OCI-LY1 (cell line): ENCODE measurements at regions not wholly inside any gene's neighbourhood (a gene's known extent, or its start where the extent isn't known, plus 50 kb on each side); places are given as distances from the start of the nearest gene placed in this dataset.

Experiments
- H2AFZ ChIP-seq: fragments of 200-600 bp; sonication (generic), shearing (Covaris generic); 2 replicates; pipeline ENCODE4 v1.6.0; 2014; ENCODE audit warnings: antibody characterized with exemption, mild to moderate bottlenecking, low read length
- H3F3A ChIP-seq: fragments of 200-600 bp; sonication (generic), shearing (Covaris generic); 2 replicates; pipeline ENCODE4 v1.6.0; 2014; ENCODE audit warnings: mild to moderate bottlenecking, antibody characterized with exemption, low read length, moderate library complexity; ENCODE audit not compliant: insufficient read depth
- H3K27ac ChIP-seq: fragments of 200-600 bp; sonication (generic); 2 replicates; pipeline ENCODE4 v1.5.1; 2014; ENCODE audit warnings: low read length, mixed run types, mild to moderate bottlenecking, low read depth; ENCODE audit not compliant: poor library complexity, severe bottlenecking
- H3K27me3 ChIP-seq: fragments of 200-600 bp; sonication (generic); 2 replicates; pipeline ENCODE4 v1.6.0; 2014; ENCODE audit warnings: antibody characterized with exemption, mild to moderate bottlenecking, low read length, moderate library complexity; ENCODE audit not compliant: insufficient read depth
- H3K36me3 ChIP-seq: fragments of 200-600 bp; sonication (generic); 2 replicates; pipeline ENCODE4 v1.6.1; 2014; ENCODE audit warnings: mild to moderate bottlenecking, antibody characterized with exemption, low read length, moderate library complexity, mixed read lengths; ENCODE audit not compliant: insufficient read depth
- H3K4me1 ChIP-seq: fragments of 200-600 bp; sonication (generic); 2 replicates; pipeline ENCODE4 v1.5.1; 2014; ENCODE audit warnings: mild to moderate bottlenecking, low read length, moderate library complexity; ENCODE audit not compliant: insufficient read depth, severe bottlenecking
- H3K4me2 ChIP-seq: fragments of 200-600 bp; sonication (generic), shearing (Covaris generic); 2 replicates; pipeline ENCODE4 v1.6.1; 2014; ENCODE audit warnings: low read length
- H3K4me3 ChIP-seq: fragments of 200-600 bp; sonication (generic); 2 replicates; pipeline ENCODE4 v1.5.1; 2014; ENCODE audit warnings: low read length, low read depth, mild to moderate bottlenecking, mixed read lengths; ENCODE audit not compliant: poor library complexity, severe bottlenecking
- H3K79me2 ChIP-seq: fragments of 200-600 bp; shearing (Covaris generic); 2 replicates; pipeline ENCODE4 v1.6.1; 2016; ENCODE audit warnings: mixed run types, low read length, mixed read lengths; ENCODE audit not compliant: insufficient read depth
- H3K9ac ChIP-seq: fragments of 200-600 bp; sonication (generic), shearing (Covaris generic); 2 replicates; pipeline ENCODE4 v1.6.1; 2014; ENCODE audit warnings: mild to moderate bottlenecking, low read length, mixed read lengths
- H3K9me2 ChIP-seq: fragments of 200-600 bp; sonication (generic), shearing (Covaris generic); 2 replicates; pipeline ENCODE4 v1.6.1; 2014; ENCODE audit warnings: low read depth, mild to moderate bottlenecking, low read length, mixed read lengths
- H3K9me3 ChIP-seq: fragments of 200-600 bp; shearing (Covaris generic); 2 replicates; pipeline ENCODE4 v1.6.1; 2014; ENCODE audit warnings: low read length, mixed read lengths
- H4K20me1 ChIP-seq: fragments of 200-600 bp; sonication (generic), shearing (Covaris generic); 2 replicates; pipeline ENCODE4 v1.6.0; 2016; ENCODE audit warnings: mild to moderate bottlenecking, low read length; ENCODE audit not compliant: insufficient read depth
- CTCF ChIP-seq: fragments of 200-600 bp; sonication (generic), shearing (Covaris generic); IDR thresholded peaks from 2 replicates; pipeline ENCODE4 v1.5.1; 2017; ENCODE audit warnings: mild to moderate bottlenecking, antibody characterized with exemption, low read length, moderate library complexity, mixed read lengths
- EZH2 ChIP-seq: fragments of 200-600 bp; sonication (generic), shearing (Covaris generic); IDR thresholded peaks from 2 replicates; pipeline ENCODE4 v1.8.0; 2017; ENCODE audit warnings: borderline replicate concordance, mixed run types, mild to moderate bottlenecking, antibody characterized with exemption, low read length, moderate library complexity, mixed read lengths

GRCh38 chr4:18981234-18981615 is 959.7 kb upstream of the LCORL start:
- H3K4me2 ChIP-seq = no peak overlapping the region
- H3K9me3 ChIP-seq = no peaks in the 10 kb centered on the region
- no peak overlapping the region for H2AFZ ChIP-seq
- no peaks in the 10 kb centered on the region for H4K20me1 ChIP-seq
- H3K27me3 ChIP-seq = no peaks in the 10 kb centered on the region
- no peak overlapping the region for H3K4me3 ChIP-seq
- no peak overlapping the region for H3K9ac ChIP-seq
- no peaks in the 10 kb centered on the region for H3K36me3 ChIP-seq
- peaks cover 7% of the 10 kb centered on the region for H3K4me1 ChIP-seq
- no peak for TF ChIP-seq EZH2
- TF ChIP-seq CTCF = no peak
- H3K9me2 ChIP-seq = no peaks in the 10 kb centered on the region
- H3F3A ChIP-seq = no peaks in the 10 kb centered on the region
- no peak overlapping the region for H3K27ac ChIP-seq
- no peaks in the 10 kb centered on the region for H3K79me2 ChIP-seq

- H3K27ac ChIP-seq = no peak overlapping the region
- H3K9me3 ChIP-seq = no peaks in the 10 kb centered on the region
- H3K36me3 ChIP-seq = no peaks in the 10 kb centered on the region
- H3K4me1 ChIP-seq = peaks cover 7% of the 10 kb centered on the region
- no peak overlapping the region for H2AFZ ChIP-seq
- H3K9me2 ChIP-seq = no peaks in the 10 kb centered on the region
- no peaks in the 10 kb centered on the region for H3K27me3 ChIP-seq
- H3K9ac ChIP-seq = no peak overlapping the region
- H3K4me2 ChIP-seq = no peak overlapping the region
- H4K20me1 ChIP-seq = no peaks in the 10 kb centered on the region
- H3K79me2 ChIP-seq = no peaks in the 10 kb centered on the region
- no peak for TF ChIP-seq CTCF
- no peak for TF ChIP-seq EZH2
- H3F3A ChIP-seq = no peaks in the 10 kb centered on the region
- H3K4me3 ChIP-seq = no peak overlapping the region
Observed at GRCh38 chr4:18980516-18981233, 959.1 kb upstream of the LCORL start.

GRCh38 chr4:18976884-18977283 is 955.3 kb upstream of the LCORL start:
- Histone ChIP-seq H3K27ac (no peak overlapping the region), H3K36me3 (no peaks in the 10 kb centered on the region), H4K20me1 (no peaks in the 10 kb centered on the region), H3K79me2 (no peaks in the 10 kb centered on the region), H3F3A (no peaks in the 10 kb centered on the region), H3K9me3 (no peaks in the 10 kb centered on the region), H3K9me2 (no peaks in the 10 kb centered on the region), H3K4me3 (no peak overlapping the region), H2AFZ (no peak overlapping the region), H3K4me2 (no peak overlapping the region), H3K4me1 (peaks cover 7% of the 10 kb centered on the region), H3K9ac (no peak overlapping the region), H3K27me3 (no peaks in the 10 kb centered on the region)
- TF ChIP-seq EZH2 (no peak), CTCF (no peak)
